Mammary epithelial cell (primary cell): ENCODE measurements at regions not wholly inside any gene's neighbourhood (a gene's known extent, or its start where the extent isn't known, plus 50 kb on each side); places are given as distances from the start of the nearest gene placed in this dataset.

Experiments
- EZH2 ChIP-seq: IDR thresholded peaks from 2 replicates; pipeline ENCODE4 v1.6.1; 2012; ENCODE audit warnings: low read length, inconsistent platforms, borderline replicate concordance
- TF ChIP-seq, protein P1 (sequence below), 2 donors: IDR thresholded peaks in 1 of 2; conservative IDR thresholded peaks in 1 of 2; 2 replicates each; pipeline ENCODE4 v1.5.1; 2011 to 2012; ENCODE audit warnings: inconsistent platforms in 2 of 2, low read length in 2 of 2, mild to moderate bottlenecking in 2 of 2, control low read depth in 1 of 2, low read depth in 1 of 2; ENCODE audit not compliant: insufficient read depth in 1 of 2; ENCODE audit errors: extremely low read depth in 1 of 2

- TF ChIP-seq, protein P1, sequence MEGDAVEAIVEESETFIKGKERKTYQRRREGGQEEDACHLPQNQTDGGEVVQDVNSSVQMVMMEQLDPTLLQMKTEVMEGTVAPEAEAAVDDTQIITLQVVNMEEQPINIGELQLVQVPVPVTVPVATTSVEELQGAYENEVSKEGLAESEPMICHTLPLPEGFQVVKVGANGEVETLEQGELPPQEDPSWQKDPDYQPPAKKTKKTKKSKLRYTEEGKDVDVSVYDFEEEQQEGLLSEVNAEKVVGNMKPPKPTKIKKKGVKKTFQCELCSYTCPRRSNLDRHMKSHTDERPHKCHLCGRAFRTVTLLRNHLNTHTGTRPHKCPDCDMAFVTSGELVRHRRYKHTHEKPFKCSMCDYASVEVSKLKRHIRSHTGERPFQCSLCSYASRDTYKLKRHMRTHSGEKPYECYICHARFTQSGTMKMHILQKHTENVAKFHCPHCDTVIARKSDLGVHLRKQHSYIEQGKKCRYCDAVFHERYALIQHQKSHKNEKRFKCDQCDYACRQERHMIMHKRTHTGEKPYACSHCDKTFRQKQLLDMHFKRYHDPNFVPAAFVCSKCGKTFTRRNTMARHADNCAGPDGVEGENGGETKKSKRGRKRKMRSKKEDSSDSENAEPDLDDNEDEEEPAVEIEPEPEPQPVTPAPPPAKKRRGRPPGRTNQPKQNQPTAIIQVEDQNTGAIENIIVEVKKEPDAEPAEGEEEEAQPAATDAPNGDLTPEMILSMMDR (conservative IDR thresholded peaks at IDR 0.05 in 1 of 2, IDR thresholded peaks at IDR 0.05 in 1 of 2; ENCODE audit: extremely low read depth in 1 of 2, insufficient read depth in 1 of 2, low read depth in 1 of 2, low read length in 2 of 2), result no peak
- TF ChIP-seq EZH2, result no peak
Observed at GRCh38 chrX:46140272-46140671, 404.9 kb downstream of the ZNF674 start.
